Inflammatory macrophage (primary cell): ENCODE measurements at regions not wholly inside any gene's neighbourhood (a gene's known extent, or its start where the extent isn't known, plus 50 kb on each side); places are given as distances from the start of the nearest gene placed in this dataset.

Experiments
- DNase-seq, 2 donors: peaks; one replicate each; pipeline ENCODE4 v3.0.0-alpha.2; 2020 to 2022

DNA sequence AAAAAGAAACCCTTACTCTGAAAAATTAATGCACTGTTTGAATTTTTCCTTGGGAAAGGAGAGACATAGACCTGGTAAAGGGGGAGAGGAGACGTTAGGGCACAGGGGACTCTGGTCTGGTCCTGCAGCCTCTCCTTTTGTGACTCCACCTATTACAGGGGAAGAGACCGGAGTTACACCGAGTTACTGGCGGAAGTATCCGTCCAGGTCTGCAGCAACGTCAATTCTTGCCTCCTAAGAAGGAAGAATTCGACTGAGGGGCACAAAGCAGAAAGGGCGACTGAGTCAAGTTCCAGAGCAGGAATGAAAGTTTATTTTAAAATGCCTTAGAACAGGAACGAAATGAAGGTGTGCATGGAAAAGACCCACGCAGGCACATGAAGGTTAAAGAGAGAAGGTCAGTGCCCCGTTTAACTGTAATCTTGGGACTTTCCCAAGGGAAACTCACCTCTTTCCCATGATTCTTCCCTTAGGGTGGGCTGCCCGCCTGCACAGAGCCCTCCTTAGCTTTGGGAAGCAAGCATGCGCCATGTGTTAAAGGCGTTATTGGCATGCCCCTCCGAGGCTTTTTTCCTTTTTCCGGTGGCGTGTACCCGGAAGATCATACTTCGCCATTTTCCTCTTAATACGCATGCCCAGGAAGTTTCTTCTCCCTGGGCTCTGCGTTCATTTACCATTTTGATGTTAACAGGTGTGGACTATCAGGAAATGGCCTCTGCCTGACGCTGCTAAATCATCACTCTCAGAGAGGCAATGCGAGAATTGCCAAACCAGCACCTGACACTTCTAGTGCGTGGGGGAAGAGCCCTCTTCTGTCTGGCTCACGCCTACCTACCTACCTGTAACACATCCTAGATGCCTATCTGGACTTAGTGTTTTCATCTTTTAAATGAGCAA, 409.6 kb upstream of the PAPPA start:
- DNase-seq: no peak

GRCh38 chr9:115746496-115746895, 407.1 kb upstream of the PAPPA start:
- no peak for DNase-seq

DNA sequence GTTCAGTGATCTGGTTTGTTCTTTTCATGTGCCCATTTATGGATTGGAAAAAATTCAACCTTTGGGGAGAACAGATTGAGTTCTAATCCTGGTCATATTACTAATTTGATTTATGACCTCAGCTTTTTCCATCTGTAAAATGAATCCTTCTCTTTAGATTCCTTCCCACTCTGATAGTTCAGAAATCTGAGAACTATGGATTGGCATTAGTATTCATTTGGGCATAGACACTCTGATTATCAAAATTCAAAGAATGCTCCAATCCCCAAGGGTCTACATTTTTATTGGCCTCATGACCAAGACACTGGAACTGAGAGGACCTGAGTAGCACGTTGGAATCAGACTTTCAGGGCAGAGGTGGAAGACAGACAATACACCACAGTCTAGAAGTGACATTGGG, 405.9 kb upstream of the PAPPA start:
- no peak for DNase-seq

DNA sequence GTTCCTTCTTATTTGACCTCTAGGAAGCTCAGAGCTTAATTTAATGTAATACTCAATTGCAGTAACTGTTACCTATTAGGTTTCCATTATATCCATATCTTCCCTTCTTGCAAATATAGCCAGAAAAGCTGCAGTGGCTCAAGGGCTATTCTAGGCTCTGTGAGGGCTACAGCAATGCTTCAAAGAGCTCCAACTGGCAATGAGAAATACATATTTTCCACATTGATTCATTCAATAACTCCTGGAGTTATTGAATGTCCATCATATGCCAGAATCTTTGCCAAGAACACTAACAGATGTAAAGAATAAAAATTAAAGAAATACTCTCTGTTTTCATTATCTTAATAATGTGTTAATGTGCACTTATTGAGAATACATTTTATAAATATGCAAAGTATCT, 396.9 kb upstream of the PAPPA start:
- DNase-seq: no peak

GRCh38 chr9:115757461-115757860, 396.1 kb upstream of the PAPPA start:
- DNase-seq: no peak

DNA sequence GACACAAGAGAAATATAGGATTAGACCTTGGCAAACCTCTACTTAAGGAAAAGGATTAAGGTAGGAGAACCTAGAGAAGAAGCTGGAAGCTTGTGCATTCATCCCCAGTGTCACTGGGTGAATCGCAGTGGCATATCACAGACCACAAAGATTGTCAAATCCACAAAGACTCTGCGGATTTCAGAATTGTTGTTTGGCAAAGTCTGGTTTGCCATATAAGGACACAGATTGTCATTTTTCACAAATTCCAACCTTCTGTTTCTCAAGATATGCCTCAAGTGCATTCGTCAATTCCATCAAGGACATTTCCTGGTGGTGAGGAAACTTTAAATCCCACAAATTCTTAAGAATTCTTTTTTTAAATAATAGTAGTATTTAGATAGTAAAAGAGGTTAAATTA, 395.1 kb upstream of the PAPPA start:
- DNase-seq: no peak

DNA sequence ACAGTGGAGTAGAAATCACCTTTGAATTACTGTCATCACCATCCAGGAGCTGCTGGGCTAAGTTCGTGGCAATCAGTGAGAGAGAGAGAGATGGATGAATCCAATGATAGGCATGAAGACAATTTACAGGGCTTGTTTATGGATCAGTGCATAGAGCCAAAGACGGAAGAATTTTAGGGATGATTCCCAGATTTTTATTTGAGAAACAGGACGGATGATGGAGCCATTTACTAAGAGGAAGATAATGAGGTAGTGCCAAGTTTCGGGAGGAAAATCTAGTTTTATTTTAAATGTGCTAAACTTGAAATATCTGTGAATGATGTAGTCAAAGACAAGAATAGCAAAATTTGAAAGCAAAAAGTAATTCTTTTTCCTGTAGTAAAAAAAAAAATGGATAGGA, 394.2 kb upstream of the PAPPA start:
- no peak for DNase-seq

GRCh38 chr9:115764645-115765044, 388.9 kb upstream of the PAPPA start:
- no peak for DNase-seq

DNA sequence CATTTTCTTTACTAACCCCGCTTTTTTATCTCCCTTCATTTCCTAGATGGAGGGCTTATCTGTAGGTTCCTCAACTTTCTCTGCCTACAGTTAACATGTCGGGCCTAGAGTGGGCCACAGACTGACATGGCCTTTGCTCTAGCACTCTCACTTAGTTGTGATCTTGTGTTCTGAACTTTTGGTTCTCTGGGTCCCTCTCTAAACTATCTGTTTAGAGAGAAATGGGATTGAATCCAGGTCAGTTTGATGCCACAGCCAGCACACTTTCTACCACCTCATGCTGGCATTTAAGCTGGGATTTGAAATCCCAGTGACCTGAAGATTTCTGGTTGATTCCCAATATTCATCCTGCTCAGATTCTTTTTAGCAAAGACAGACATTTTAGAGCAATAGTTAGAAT, 388.5 kb upstream of the PAPPA start:
- DNase-seq: no peak

DNA sequence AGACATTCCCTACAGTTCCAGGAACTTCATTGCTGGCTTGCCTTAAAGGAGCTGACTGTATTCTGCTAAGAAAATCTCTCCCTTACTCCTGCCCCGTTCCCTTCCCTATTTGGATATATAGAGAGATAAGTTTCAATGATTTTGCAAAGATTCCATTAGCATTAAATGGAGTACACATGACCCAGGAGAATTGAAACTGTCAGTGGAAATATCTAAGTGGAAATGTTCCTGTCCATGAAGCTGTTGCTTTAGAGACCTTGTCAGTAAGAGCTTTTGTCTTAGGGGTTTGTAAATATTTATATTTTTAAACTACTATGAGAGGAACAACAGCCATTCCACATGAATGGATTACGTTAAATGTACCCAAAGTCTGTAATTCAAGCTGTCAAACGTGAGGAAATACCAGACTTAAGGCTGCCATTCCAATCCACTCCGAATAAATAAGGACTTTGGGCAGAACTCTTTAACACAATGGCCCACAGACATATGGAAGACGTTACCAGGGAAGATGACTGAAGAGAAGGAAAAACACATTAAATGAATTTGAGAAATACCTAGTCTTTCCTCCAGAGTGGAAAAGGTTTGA, 387.1 kb upstream of the PAPPA start:
- DNase-seq: no peak

DNA sequence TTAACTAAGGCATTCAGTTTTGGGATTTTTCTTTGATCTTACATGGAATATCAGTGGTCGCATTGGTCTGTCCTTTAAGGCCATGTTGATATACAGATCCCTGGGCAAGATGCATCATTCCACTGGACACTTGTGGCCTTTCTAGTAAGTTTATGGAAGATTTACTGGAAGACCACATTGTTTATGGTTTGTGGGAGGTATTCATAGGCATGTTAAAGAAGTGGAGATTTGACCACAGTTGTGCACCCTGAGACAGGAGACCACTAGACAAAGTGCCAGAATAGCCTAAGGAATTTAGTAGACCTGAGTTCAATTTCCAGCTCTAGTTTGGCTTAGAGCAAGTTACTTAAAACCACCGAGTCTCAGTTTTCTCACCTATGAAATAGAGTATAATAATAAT, 383.1 kb upstream of the PAPPA start:
- DNase-seq: no peak

DNA sequence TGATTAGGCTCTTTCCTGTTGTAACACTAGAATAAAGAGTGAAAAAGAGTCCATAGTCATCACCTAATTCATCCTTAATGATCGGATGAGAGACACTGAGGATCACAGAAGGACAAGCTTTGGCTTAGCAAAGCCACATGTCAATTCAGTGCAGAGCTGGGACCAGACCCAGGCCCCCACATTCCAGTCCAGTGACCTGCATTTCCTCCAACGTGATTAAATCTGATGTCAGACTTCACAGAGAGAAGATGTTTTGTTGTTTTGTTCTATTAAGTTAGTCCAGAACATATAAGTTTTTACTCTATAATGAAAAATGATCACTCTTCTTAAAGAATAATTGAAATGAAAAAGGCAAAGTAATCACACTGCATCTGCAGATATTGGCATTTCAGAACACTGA, 377.9 kb upstream of the PAPPA start:
- no peak for DNase-seq

DNA sequence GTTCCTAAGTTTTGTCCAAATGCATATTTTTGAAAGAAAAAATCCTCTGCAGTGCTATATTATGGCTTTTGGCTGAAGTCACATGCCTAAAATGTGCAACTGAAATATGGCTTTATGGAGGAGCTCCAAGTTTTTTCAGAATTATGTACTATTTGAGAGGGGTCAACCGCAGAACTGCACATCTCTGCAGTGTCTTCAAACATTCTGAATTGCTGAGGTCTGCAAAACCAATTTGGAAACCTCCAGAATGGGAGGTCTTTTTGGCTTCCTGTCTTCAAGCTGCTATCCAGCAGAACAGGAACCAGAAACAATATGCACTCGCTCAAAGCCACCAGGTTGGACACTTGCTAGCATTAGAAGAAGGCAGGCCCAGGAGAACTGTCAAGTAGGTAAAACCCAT, 376.0 kb upstream of the PAPPA start:
- DNase-seq: no peak

GRCh38 chr9:115781070-115781736, 372.4 kb upstream of the PAPPA start:
- no peak for DNase-seq

- DNase-seq: no peak
Observed at GRCh38 chr9:115786321-115786720, 367.3 kb upstream of the PAPPA start.

GRCh38 chr9:115790520-115790919, 363.1 kb upstream of the PAPPA start:
- no peak for DNase-seq

- DNase-seq: no peak
Observed at GRCh38 chr9:115794921-115795475, 358.6 kb upstream of the PAPPA start.

GRCh38 chr9:115799734-115800133, 353.9 kb upstream of the PAPPA start:
- DNase-seq: no peak

DNA sequence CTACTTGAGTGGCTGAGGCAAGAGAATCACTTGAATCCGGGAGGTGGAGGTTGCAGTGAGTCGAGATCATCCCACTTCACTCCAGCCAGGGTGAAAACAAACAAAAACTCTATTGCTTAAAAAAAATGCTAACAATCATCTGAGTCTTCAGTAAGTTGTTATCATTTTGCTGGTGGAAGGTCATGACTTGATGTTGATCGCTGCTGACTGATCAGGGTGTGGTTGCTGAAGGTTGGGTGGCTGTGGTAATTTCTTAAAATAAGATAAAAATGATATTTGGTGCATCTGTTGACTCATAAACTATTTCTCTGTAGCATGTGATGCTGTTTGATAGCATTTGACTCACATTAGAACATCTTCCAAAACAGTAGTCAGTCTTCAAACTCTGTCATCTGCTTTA, 349.4 kb upstream of the PAPPA start:
- DNase-seq: no peak

- DNase-seq: no peak
Observed at GRCh38 chr9:115808108-115808507, 345.5 kb upstream of the PAPPA start.

DNA sequence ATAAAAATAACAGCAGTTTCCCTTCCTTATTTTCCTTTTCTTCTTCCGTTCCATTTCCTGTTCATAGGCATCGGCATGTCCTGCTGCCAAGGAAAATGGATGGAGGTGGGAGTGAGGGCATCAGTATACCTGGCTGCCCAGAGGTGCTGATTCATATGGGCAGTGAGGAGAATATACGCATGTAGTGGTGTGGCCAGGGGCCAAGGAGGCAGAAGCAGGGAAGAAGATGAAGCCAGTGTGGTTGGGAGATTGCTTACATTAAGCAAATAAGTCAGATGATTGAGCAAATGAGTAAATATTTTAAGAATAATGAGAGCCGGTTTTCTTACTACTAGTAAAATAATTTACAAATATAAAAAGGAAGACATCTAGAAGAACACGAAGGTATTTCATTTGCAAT, 344.9 kb upstream of the PAPPA start:
- no peak for DNase-seq

- DNase-seq: no peak
Observed at GRCh38 chr9:115810166-115810565, 343.4 kb upstream of the PAPPA start.

DNA sequence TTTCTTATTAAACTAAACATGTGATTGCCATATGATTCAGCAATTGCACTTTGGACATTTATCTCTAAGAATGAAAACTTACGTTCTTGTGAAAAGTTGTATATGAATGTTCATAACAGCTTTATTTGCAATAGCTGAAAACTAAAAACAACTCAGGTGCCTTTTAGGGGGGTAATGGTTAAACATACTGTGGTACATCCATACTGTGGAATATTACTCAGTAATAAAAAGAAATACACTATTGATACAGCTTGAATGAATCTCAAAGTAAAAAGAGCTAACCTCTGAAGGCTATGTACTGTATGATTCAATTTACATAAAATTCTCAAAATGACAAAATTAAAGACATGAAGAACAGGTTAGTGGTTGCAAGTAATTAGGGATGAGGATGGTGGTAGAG, 339.5 kb upstream of the PAPPA start:
- no peak for DNase-seq

GRCh38 chr9:115815786-115816185, 337.8 kb upstream of the PAPPA start:
- DNase-seq: no peak
